ENCODE measurements at regions not wholly inside any gene's neighbourhood (a gene's known extent, or its start where the extent isn't known, plus 50 kb on each side); places are given as distances from the start of the nearest gene placed in this dataset.

GRCh38 chr2:180159921-180160320, 152.8 kb upstream of the CWC22 start:
- Histone ChIP-seq H3K27ac (no peak overlapping the region), H3K36me3 (no peaks in the 10 kb centered on the region), H3K4me3 (replicated peaks in 1 of 3) (no peak overlapping the region), H3K9me3 (no peaks in the 10 kb centered on the region), H3K27me3 (no peaks in the 10 kb centered on the region), H3K4me1 (no peaks in the 10 kb centered on the region)
- intact Hi-C loops (cut with DNase I), result no loop called here
- WGBS, 2 donors, result 79 to 85% methylated on average over 2 of the region's 2 CpGs
- TF ChIP-seq, protein P1, sequence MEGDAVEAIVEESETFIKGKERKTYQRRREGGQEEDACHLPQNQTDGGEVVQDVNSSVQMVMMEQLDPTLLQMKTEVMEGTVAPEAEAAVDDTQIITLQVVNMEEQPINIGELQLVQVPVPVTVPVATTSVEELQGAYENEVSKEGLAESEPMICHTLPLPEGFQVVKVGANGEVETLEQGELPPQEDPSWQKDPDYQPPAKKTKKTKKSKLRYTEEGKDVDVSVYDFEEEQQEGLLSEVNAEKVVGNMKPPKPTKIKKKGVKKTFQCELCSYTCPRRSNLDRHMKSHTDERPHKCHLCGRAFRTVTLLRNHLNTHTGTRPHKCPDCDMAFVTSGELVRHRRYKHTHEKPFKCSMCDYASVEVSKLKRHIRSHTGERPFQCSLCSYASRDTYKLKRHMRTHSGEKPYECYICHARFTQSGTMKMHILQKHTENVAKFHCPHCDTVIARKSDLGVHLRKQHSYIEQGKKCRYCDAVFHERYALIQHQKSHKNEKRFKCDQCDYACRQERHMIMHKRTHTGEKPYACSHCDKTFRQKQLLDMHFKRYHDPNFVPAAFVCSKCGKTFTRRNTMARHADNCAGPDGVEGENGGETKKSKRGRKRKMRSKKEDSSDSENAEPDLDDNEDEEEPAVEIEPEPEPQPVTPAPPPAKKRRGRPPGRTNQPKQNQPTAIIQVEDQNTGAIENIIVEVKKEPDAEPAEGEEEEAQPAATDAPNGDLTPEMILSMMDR (IDR thresholded peaks at IDR 0.05), result no peak
- TF ChIP-seq POLR2A (IDR thresholded peaks at IDR 0.05), result no peak
- DNase-seq, result no peak

DNA sequence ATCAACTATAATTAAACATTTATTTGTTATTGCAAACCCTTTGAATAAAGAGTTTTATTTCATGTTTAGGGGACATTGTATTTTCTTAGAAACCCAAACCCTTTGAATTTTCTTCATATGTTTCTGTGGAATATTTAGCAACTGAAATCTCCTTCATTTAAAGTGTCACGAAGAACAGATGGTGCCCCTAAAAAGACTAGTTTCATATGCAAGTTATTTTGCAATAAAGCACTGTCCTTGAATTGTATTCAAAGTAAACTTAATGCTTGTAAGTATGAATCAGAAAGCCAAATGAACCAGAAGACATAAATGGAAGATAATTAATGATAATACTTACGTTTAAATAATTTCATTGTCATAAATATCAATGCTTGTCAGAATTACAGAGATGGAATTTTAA, 151.9 kb upstream of the CWC22 start:
- intact Hi-C loops (cut with DNase I), result no loop called here
- WGBS, 2 donors, result 88 to 92% methylated on average over 2 of the region's 2 CpGs
- no peaks in the 10 kb centered on the region for H3K9me3 ChIP-seq
- H3K4me1 ChIP-seq, result no peaks in the 10 kb centered on the region
- no peak overlapping the region for H3K27ac ChIP-seq
- no peaks in the 10 kb centered on the region for H3K27me3 ChIP-seq
- no peak for DNase-seq
- H3K4me3 ChIP-seq (replicated peaks in 1 of 3), result no peak overlapping the region
- TF ChIP-seq, protein P1 (IDR thresholded peaks at IDR 0.05), result no peak
- TF ChIP-seq POLR2A (IDR thresholded peaks at IDR 0.05), result no peak
- H3K36me3 ChIP-seq, result no peaks in the 10 kb centered on the region

DNA sequence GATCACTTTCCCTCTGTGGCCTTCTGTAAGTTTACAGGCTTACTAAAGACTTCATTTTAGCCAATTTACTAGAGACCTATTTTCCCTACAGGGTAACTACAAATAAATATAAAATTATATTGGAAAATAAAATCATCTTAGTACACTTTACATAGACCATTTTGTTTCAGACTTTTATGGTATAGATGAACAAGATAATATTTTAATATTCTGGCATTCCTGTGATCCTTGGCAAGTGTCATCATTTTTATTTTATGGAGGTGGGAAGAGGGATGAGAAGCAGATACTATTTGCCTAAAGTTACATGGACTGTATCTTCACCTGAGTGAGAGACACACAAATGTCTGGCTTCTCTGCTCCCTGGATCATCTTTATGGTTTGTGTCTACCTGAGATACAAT, 149.6 kb upstream of the CWC22 start:
- Histone ChIP-seq H3K27me3 (no peaks in the 10 kb centered on the region), H3K4me1 (no peaks in the 10 kb centered on the region), H3K9me3 (no peaks in the 10 kb centered on the region), H3K36me3 (no peaks in the 10 kb centered on the region), H3K4me3 (replicated peaks in 1 of 3) (no peak overlapping the region), H3K27ac (no peak overlapping the region)
- TF ChIP-seq POLR2A (IDR thresholded peaks at IDR 0.05), result no peak
- TF ChIP-seq, protein P1 (IDR thresholded peaks at IDR 0.05), result no peak
- intact Hi-C loops (cut with DNase I), result no loop called here
- no peak for DNase-seq

GRCh38 chr2:180150606-180151005, 143.5 kb upstream of the CWC22 start:
- TF ChIP-seq, protein P1 (IDR thresholded peaks at IDR 0.05), result no peak
- no peak for TF ChIP-seq POLR2A (IDR thresholded peaks at IDR 0.05)
- intact Hi-C loops (cut with DNase I), result no loop called here
- 92 to 98% methylated on average over 1 of the region's 1 CpG for WGBS, 2 donors
- Histone ChIP-seq H3K9me3 (no peaks in the 10 kb centered on the region), H3K36me3 (no peaks in the 10 kb centered on the region), H3K27me3 (no peaks in the 10 kb centered on the region), H3K4me3 (replicated peaks in 1 of 3) (no peak overlapping the region), H3K27ac (no peak overlapping the region), H3K4me1 (no peaks in the 10 kb centered on the region)
- no peak for DNase-seq

- H3K36me3 ChIP-seq, result no peaks in the 10 kb centered on the region
- intact Hi-C loops (cut with DNase I), result no loop called here
- no peaks in the 10 kb centered on the region for H3K4me1 ChIP-seq
- no peak for DNase-seq
- WGBS, 2 donors, result 47 to 54% methylated on average over 2 of the region's 2 CpGs
- no peak overlapping the region for H3K27ac ChIP-seq
- no peak overlapping the region for H3K4me3 ChIP-seq (replicated peaks in 1 of 3)
- no peaks in the 10 kb centered on the region for H3K9me3 ChIP-seq
- no peaks in the 10 kb centered on the region for H3K27me3 ChIP-seq
- no peak for TF ChIP-seq POLR2A (IDR thresholded peaks at IDR 0.05)
- TF ChIP-seq, protein P1 (IDR thresholded peaks at IDR 0.05), result no peak
These were observed 139.4 kb upstream of the CWC22 start for GRCh38 chr2:180146541-180146940.
